ENCODE measurements at regions not wholly inside any gene's neighbourhood (a gene's known extent, or its start where the extent isn't known, plus 50 kb on each side); places are given as distances from the start of the nearest gene placed in this dataset.
"Not testable (repeated sequence)": the region's sequence is repeated elsewhere in the genome, so short reads cannot be mapped to it uniquely, and the experiment has no call there.

DNA sequence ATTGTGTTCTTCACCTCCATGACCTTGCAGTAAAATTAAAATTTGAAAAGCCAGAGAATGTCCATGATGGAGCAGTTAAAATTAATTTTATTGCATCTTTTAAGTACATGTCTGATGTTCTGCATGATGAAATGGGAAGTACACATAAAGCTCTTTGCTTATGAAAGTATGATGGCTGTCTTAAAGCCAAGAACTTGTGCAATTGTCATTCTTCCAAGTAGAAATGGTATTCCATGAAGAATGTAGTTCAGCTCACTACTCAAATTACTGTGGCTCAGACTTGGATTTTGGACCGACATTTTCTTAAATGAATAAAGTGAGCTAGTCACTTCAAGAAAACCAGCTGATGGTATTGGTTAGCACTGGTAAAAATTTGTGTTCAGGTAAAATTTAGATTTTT is 161.7 kb upstream of the CXCL13 start:
- no peak for DNase-seq (ENCODE audit: low spot score)

DNA sequence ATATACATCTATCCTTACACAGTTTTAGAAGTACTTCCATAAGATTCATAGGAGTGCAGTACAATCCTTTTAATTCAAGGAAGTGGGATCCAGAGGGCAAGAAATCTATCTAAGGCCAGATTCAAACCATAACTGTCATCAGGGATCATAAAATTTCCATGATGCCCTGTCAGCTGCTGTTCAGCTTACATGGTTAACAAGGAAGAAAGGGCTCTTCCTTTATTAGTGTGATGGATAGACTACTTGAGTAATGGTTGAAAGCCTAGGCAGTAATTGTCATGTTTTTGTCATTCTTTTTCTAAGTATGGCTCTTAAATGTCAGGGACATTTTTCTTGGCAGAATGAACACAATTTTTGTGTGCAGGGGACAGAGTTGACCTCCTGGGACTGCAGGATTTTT is 159.8 kb upstream of the CXCL13 start:
- DNase-seq (ENCODE audit: low spot score): no peak

DNA sequence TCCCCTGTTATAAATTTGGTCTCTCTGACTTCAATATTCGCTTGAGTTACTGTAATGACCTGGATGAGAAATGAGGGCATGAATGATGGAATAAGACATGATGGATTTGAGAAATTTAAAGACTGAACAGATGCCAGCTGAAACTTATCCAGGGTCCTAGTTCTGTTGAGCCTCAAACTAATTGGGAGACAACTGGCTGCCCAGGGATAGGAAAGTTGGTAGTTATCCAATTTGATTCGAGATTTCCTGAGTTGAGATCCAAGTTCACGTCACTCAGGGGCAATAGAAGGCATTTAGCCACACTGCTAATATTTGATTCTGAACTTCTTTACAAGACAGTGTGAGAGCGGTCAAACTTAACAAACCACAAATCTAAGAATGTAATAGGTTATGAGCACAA is 159.0 kb upstream of the CXCL13 start:
- no peak for DNase-seq (ENCODE audit: low spot score)

DNA sequence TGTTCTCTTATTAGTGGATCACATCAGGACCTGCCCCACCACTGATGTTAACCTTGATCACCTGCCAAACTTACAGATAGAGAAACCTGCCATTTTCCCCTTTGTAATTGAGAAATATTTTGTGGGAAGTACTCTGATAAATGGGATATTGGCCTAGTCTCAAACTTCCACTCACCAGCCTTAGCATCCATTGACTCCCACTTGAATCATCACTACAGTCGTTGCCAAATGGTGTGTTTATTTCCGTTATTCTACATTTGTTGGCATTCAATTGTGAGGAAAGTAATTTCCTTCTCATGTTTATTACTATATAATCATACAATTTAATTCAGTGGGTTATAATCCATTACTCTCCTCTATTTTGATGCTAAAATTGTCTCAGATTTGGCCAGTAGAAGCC is 156.4 kb upstream of the CXCL13 start:
- DNase-seq (ENCODE audit: low spot score): no peak

DNA sequence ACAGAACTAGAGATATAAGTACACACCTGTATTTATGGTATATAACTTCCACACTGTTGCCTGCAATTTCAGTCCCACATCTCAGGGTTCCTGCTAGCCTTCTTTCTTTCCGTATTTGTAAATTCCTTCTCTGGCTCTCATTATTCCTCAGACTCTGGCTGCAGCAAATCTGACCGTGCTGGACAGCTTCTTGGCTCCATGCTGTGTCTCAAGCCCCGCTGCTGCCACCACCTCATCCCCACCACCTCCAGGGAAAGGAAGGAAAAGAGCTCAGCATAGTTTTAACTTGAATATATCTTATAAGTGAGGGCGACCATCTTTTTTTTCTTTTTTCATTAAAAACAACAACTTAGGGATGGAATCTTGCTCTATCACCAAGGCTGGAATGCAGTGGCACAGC is 155.6 kb upstream of the CXCL13 start:
- no peak for DNase-seq (ENCODE audit: low spot score)

DNA sequence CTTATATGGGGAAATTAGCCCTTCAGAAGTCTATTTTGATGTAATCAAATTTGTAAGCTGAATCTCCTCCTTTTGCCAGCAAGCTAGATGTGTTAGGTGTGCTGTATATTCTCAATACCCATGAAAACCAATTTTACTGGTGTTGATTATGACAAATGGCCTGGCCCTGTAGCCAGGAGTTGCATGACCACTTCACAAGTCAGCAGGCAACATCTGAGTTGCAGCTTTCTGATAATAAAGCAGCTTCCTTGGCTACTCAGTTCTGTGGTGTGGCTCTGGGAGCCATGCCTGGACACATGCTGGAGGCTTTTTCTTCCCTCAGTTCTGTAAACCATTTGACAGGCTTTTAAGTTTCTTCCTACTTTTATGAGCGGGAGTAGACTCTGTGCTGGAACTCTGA is 154.1 kb upstream of the CXCL13 start:
- DNase-seq (ENCODE audit: low spot score): no peak

DNA sequence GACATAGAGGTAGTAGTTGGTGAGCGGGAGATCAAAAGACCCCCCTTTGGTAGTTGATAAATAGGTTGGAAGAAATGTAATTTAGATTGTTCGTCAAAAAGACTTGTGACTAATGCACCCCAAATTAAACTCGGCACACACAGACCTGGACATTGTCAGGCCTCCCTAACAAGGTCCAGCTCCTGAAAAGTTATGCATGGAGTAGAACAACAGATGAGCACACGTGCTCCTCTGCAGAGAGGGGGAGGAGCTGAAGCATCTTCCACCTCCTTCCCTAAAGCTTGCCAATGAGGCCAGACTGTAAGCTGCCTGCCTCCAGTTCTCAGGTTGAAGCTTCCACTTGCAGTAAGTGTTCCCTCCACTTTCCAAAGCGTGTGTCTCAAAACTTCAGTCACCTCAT is 153.5 kb upstream of the CXCL13 start:
- not testable (repeated sequence) for DNase-seq (ENCODE audit: low spot score)

DNA sequence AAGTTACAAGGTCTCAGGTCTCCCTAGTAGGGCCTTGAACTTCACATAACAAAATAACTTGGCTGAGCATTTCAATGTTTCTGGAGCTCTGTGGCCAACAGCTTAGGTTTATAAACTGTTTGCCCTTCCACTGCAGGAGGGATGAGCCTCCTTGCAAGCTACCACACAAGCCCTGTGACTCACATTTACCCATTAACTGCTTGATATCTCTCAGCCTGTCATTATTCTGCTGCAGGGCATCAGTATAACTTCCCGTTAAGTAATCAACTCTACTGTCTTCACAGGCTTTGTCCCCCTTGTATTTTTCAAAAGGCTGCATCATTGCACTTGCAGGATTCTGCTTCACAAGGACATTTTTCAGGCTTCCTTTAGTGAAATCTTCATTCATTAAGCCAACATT is 151.7 kb upstream of the CXCL13 start:
- DNase-seq (ENCODE audit: low spot score): no peak

DNA sequence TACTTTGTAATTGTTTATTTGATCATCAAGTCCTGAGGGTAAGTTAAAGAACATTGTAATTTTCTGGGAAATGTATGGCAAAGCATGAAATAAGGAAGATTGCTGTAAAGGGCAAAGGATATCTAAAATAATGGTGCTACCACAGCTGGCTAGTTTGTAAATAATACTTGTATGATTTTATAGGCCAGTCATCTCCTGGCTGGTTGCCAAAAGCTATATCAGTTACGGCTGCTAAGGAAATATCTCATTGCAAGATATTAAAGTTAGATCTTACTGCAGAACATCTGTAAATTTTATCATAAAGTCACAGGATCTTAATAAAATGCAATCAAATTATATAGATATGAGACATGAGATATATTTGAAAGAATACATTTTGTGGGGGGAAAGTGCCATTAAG is 150.8 kb upstream of the CXCL13 start:
- DNase-seq (ENCODE audit: low spot score): no peak

DNA sequence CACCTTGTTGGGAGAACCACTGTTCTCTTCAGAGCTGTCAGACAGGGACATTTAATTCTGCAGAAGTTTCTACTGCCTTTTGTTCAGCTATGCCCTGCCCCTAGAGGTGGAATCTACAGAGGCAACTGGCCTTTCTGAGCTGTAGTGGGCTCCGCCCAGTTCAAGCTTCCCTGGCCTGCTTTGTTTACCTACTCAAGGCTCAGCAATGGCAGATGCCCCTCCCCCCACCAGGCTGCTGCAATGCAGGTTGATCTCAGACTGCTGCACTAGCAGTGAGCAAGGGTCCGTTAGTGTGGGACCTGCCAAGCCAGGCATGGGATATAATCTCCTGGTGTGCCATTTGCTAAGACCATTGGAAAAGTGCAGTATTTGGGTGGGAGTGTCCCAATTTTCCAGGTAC is 141.5 kb upstream of the CXCL13 start:
- DNase-seq (ENCODE audit: low spot score): not testable (repeated sequence)

DNA sequence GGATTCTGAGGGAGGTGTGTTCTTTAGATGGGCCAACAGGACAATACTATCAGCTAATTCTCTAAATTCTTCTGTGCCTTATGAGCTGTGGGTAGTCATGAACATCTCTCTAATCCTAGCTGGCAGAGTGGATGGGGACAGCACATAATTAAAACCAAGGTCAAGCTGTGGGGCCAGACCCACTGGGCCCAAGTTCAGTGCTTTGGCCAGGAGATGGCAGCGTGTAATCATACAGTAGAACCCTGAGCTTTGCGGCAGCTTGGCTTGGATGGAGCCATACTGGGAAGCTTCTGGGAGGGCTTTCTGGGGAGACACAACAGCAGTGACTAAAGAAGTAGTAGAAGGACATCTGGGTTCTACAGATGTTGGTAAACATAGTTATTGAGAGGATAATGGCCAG is 140.3 kb upstream of the CXCL13 start:
- no peak for DNase-seq (ENCODE audit: low spot score)

DNA sequence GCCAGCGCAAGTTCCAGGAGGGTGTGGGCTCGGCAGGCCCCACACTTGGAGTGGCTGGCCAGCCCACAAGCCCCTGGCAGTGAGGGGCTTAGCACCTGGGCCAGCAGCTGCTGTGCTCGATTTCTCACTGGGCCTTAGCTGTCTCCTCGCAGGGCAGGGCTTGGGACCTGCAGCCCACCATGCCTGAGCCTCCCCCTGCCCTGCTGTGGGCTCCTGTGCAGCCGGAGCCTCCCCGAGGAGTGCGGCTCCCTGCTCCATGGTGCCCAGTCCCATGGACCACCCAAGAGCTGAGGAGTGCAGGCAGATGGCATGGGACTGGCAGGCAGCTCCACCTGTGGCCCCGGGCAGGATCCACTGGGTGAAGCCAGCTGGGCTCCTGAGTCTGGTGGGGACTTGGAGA is 139.2 kb upstream of the CXCL13 start:
- no peak for DNase-seq (ENCODE audit: low spot score)

DNA sequence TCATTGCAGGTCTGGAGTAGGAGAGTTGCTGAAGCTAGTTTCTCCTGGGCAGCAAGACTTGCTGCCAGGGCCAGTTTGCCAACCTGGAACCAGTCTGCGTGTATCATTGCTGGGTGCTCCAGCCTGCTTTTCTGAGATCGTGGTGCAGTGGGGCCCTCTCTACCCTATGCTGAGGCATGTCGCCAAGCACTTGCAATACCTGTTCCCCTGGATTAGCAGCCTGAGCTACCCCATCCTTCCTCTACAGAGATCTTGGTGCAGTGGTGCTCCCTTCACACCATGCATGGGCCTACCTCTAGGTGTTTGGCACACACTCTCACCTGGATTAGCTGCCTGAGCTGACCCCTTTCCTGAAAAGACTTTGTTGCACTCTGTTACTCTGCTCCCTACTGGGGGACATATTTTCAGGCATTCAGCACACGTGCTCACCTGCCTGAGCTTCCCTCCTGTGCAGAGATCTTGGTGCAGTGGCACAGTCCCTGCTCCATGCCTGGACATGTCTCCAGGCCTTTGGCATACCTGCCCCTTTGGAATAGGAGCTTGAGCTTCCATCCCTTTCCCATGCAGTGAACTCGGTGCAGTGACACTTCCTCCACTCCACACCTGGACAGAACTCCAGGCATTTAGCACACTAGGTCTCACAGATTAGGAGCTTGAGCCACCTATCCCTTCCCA is 133.7 kb upstream of the CXCL13 start:
- DNase-seq (ENCODE audit: low spot score): no peak

DNA sequence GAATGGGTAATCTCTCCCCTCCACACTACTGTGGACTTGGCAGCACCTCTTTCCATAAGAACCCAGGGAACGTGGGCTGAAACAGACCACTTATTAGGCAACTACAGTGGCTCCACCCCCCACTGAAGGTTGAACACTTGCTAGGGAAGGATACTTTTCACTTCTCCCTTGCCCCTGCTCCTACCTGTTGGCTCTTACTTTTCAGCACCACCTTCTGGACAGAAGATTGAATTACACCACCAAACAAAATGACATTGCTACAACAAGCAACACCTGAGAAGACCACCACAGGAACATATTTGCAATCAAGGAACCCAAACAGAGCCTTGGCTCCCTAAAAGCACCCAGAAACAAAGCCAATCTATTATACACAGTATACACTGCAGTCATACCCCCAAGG is 132.1 kb upstream of the CXCL13 start:
- DNase-seq (ENCODE audit: low spot score): no peak

DNA sequence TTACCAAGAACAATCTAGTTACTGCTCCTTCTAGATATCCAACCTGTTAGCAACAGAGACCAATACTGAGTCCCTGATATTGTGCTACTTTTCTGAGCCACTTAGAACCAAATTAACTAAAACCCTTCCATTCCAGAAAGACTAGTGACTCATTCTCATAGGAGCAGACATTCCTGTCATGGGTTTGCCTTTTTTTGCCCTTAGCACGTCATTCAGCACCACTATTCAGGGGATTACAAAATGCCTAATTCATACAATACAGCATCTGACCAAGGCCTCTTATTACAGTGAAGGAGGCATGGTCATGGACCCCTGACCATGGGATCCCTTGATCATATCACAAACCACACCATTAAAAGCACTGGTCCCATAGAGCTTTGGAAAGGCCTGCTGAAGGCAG is 123.8 kb upstream of the CXCL13 start:
- no peak for DNase-seq (ENCODE audit: low spot score)

DNA sequence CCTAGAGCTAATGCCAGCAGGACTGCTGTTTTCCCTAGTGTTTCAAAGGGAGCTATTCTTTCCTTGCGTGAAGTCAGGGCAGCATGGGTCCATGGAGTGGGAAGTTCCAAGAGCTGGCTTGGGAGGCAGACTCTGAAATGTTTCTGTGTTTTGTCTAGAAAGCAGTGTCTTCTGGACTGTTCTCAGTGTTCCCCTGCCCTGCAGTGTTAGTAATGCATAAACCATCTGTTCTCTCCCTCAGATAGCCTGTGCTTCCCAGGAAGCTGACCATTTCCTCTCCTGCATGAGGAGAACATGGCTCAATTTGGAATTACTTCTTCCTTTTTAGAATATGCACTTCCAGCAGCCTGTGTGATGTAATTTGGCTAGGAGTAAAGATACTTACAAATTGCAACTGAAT is 116.7 kb upstream of the CXCL13 start:
- DNase-seq (ENCODE audit: low spot score): no peak

DNA sequence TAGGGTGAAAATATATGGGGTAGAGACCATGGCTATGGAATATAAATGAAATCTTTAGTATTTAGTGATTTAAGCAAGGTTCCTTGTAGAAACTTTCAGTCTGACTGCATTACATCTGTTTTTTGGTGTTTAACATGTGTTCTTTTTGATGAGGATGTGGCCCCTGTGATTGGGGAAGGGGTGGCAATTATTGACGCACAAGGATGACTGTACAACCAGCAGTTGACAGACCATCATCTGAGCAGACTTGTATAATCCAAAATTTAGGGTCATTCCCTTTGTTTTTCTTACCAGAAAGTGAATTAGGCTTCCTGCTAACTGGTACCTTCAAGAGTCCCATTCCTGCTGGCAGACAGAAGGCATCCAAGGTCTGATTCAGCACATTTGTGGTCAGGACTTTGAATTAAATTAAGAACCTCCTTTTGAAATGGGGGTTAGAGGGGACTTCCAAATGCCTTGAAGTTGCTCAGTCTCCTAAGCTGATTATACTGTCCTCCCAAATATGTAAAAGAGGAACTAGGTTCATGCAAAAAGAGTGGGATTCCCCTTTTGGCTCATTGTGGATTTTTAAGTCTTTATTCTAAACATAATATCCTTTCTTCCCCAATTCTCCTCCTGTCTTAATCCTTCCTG is 112.4 kb upstream of the CXCL13 start:
- DNase-seq (ENCODE audit: low spot score): no peak

DNA sequence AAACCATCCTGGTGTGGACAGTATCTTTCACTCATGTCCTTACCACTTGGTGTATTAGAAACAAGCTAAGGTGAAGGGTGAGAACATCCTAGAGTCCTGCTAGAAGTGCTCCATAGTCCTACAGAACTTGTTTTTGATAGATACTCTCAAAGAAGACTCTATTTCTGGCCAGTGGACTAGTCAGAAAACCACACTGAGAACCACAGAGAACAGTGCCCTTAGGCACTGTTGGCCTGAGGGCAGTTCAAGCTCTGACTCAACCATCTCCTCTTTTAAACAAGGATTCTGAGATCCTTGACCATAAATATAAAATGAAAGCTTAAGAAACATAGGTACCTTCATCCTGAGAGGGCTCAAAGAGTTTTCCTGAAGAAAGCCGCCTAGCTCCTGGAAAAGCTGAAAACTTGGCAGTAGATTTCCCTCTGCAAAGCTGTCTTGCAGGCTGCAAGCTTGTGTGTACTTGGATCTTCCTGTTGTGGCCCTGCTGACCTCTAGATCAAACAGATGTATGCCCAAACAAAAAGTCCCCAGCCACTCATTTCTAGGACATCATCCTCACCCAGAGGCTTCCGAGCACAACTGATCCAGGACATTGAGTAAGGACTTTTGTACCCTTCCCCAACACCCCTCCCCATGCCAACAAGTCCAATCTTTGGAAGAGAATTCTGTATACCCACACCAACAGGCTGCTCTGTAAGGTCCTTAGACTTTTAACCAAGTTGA is 111.6 kb upstream of the CXCL13 start:
- DNase-seq (ENCODE audit: low spot score): no peak

DNA sequence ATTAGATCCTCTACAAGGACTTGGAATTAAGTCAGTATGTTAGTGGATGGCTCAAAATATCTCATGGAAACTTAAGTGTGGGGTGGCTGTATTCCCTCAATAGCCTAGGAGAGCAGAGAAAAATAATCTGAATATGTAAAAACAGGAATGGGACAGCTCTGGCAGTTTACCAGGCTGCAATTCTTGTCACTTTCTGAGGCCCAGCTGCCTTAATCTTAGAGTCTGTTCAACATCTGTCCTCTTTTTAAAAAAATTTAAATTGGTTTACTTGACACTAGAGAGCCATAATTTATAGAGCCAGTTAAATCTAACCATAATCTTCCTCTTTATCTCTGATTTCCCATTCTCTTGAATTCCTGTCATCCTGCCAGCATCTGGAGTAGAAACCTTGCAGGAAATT is 109.2 kb upstream of the CXCL13 start:
- no peak for DNase-seq (ENCODE audit: low spot score)

DNA sequence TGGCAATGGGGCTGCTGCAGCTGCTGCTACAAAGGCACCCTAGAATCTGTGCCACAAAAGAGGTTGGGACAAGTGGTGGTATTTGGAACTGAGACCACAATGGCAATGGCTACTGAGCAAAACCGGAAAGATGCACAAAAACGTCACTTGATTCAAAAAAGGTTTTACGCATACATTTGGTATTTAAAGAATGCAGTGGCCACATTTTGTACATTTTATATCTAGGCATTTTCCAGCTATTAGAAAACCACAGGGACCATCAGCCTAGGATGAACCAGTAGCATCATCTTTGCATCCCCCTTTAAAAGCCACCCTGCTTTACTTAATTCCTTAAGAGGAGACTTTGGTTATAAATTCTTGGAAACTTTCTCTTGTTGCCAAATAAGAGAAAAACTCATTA is 104.8 kb upstream of the CXCL13 start:
- no peak for DNase-seq (ENCODE audit: low spot score)

DNA sequence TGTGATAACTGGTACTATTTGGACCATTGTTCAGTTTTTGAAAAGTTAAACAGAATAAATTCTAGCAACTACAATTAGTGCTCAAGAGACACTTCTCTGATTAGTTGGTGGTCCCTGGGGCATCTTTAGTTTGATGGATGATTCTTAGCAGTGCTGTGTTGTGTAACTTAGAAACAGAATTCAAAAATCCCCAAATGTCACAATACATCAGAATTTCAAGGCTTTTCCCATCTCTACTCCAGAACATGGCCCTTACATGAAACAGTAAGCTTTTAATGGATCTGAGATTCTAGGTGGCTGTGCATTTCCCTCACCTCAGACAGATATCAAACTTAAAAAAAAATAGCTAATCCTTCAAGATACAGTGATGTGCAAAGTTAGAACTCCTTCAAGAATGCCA is 104.4 kb upstream of the CXCL13 start:
- DNase-seq (ENCODE audit: low spot score): no peak

DNA sequence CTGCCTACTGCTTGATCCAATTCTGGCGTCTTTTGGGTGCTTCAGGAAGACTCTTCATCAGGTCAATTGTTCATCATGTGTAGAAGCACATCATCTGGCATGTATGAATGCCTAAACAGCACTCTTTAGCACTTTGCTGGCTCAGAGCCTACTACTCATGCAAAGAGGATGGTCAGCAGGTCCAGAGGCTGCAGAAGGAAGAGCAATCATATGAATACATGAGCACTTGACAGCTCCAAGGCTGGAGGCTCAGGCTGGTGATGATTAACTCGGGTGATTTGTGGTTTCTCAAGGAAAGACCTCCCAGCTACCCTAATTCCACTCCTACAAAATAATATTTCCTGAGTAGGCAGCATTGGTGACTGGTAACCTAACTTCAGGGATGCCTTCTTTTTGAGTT is 103.8 kb upstream of the CXCL13 start:
- DNase-seq (ENCODE audit: low spot score): no peak

DNA sequence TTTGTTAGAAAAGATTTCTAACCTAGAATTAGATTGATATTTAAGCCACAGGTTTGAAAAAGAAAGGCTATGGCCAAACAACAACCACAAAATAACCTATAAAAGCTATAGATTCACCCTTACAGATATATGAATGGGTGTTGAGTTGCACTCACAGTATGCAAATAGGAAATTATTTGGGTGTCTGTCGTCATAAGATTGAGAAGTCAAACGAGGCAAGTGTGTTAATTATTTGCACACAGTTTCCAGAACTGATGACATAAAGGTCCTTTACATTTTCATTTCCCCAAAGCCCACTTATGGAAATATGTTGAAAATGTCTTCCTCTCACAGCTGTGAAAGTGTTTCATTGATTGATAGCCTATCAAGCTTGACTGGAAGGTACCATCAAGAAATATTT is 101.2 kb upstream of the CXCL13 start:
- DNase-seq (ENCODE audit: low spot score): no peak

Measured in SK-N-DZ (cell line).